Ishikawa (cell line): ENCODE measurements at regions not wholly inside any gene's neighbourhood (a gene's known extent, or its start where the extent isn't known, plus 50 kb on each side); places are given as distances from the start of the nearest gene placed in this dataset.

ENCODE experiments used
- CEBPB ChIP-seq: IDR thresholded peaks from 2 replicates; pipeline ENCODE4 v1.6.1; 2012
- EGR1 ChIP-seq: IDR thresholded peaks from 2 replicates; pipeline ENCODE4 v1.6.1; 2012
- EP300 ChIP-seq: IDR thresholded peaks from 2 replicates; pipeline ENCODE4 v1.6.1; 2012; ENCODE audit warnings: borderline replicate concordance
- MAX ChIP-seq: IDR thresholded peaks from 2 replicates; pipeline ENCODE4 v1.6.1; 2012
- RAD21 ChIP-seq: IDR thresholded peaks from 2 replicates; pipeline ENCODE4 v1.6.1; 2012; ENCODE audit warnings: low read depth
- TCF12 ChIP-seq: IDR thresholded peaks from 2 replicates; pipeline ENCODE4 v1.6.1; 2012; ENCODE audit warnings: low read depth
- YY1 ChIP-seq: IDR thresholded peaks from 2 replicates; pipeline ENCODE4 v1.6.1; 2012; ENCODE audit warnings: low read depth

DNA sequence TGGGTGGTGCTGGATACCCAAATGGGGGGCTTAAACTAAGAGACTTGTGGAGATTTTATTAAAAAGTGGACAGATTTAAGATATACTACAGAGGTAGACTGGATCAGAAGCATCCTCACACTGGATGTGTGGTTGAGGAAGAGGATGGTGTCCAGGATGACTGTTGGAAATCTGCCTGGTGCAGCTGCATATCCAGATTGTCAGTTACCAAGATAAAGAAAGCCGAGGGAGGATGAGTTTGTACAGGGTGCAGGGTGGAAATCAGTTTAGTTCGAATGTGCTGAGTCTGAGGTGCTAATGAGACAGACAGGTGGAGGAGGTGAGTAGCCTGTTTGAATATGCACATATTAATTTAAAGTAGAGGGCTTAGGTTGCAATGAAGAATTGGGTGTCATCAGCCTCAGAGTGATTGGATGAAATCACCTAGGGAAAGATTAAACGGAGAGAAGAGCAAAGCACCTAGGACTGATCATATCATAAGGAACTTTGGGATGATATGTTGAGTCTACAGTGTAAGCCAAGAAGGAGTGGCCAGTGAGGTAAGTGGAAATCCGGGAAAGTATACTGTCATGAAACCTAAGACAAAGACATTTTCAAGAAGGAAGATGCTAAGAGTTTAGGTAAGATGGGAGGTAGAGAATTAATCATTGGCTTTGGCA lies 74.1 kb upstream of the GOLGA8B start:
- TF ChIP-seq TCF12 (no peak), EP300 (no peak), RAD21 (no peak), CEBPB (no peak), YY1 (no peak), EGR1 (no peak), MAX (no peak)
